OCI-LY1 (cell line): ENCODE measurements at regions not wholly inside any gene's neighbourhood (a gene's known extent, or its start where the extent isn't known, plus 50 kb on each side); places are given as distances from the start of the nearest gene placed in this dataset.

Source experiments
- CTCF ChIP-seq: fragments of 200-600 bp; sonication (generic), shearing (Covaris generic); IDR thresholded peaks from 2 replicates; pipeline ENCODE4 v1.5.1; 2017; ENCODE audit warnings: mild to moderate bottlenecking, antibody characterized with exemption, low read length, moderate library complexity, mixed read lengths
- EZH2 ChIP-seq: fragments of 200-600 bp; sonication (generic), shearing (Covaris generic); IDR thresholded peaks from 2 replicates; pipeline ENCODE4 v1.8.0; 2017; ENCODE audit warnings: borderline replicate concordance, mixed run types, mild to moderate bottlenecking, antibody characterized with exemption, low read length, moderate library complexity, mixed read lengths

- TF ChIP-seq CTCF (no peak), EZH2 (no peak)
Measured at GRCh38 chr11:38208951-38209350, 1610.9 kb upstream of the RAG2 start.
